H54 (cell line): ENCODE measurements at regions not wholly inside any gene's neighbourhood (a gene's known extent, or its start where the extent isn't known, plus 50 kb on each side); places are given as distances from the start of the nearest gene placed in this dataset.

Experiments
- DNase-seq: peaks from one replicate; pipeline ENCODE4 v3.0.0; 2011; ENCODE audit warnings: low spot score, mixed read lengths; ENCODE audit not compliant: insufficient read length
- FAIRE-seq: peaks from 3 replicates; lab custom pipeline; 2011; peaks lifted over from hg19 to GRCh38; lab: Jason Lieb, UNC
- POLR2A ChIP-seq: IDR thresholded peaks from 2 replicates; pipeline ENCODE4 v1.6.1; 2011; ENCODE audit warnings: low read depth, mild to moderate bottlenecking, low read length

DNA sequence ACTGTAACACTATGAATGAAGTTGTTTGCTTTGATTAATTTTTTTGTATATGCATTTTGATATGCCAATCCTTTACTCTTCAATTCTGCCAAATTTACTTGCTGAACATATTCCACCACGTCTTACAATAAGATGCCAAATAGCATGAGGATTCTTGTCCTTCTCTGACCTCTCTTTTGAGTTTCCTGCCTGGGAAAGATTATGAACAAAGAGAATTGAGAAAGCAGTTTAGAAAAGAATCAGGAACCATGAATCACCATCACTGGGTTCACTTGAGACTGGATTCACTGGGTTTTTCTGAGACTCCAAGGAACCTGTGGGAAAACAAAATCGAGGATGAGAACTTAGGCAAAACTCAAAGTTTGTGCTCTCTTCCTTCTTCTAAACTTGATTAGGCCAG lies 256.5 kb downstream of the CETN3 start:
- TF ChIP-seq POLR2A = no peak
- FAIRE-seq (no peak), DNase-seq (no peak)

- no peak for FAIRE-seq
- DNase-seq = no peak
- TF ChIP-seq POLR2A = no peak
Measured at GRCh38 chr5:90144625-90145327, 264.8 kb downstream of the CETN3 start.

- DNase-seq (no peak), FAIRE-seq (no peak)
- TF ChIP-seq POLR2A = no peak
Measured at GRCh38 chr5:90142541-90142940, 267.0 kb downstream of the CETN3 start.

- TF ChIP-seq POLR2A = no peak
- FAIRE-seq = no peak
Measured at GRCh38 chr5:90141984-90142383, 267.6 kb downstream of the CETN3 start.

GRCh38 chr5:90136952-90137528 lies 272.5 kb downstream of the CETN3 start:
- no peak for FAIRE-seq
- TF ChIP-seq POLR2A = no peak
- DNase-seq = no peak

More at GRCh38 chr5:90141984-90142383, 267.6 kb downstream of the CETN3 start:
- no peak for DNase-seq

DNA sequence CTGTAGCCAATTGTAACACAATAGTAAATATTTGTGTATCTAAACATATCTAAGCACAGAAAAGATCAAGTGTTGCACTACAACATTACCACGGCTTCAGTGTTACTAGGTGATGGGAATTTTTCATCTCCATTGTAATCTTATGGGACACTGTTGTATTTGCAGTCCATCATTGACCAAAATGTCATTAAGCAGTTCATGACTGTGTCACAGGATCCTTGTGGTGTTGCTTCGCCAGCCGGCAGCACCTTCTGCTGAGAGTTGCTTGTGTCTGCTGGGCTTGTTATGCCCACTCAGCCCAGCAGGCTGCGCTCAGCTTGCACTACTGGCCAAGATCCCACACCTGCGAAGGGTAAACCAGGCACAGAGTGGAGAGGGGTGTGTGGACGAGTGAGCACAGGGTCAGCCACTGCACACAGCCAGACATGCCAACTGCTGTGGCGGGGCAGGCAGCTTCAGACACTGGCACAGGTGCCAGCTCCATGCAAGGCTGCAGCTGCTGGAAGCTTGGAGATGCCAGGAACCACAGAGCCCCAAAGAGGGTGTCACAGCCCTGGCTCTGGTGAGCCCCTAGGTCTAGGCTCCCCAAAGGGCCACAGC lies 273.7 kb downstream of the CETN3 start:
- TF ChIP-seq POLR2A = no peak
- no peak for DNase-seq
- FAIRE-seq = no peak

GRCh38 chr5:90134892-90135291 lies 274.7 kb downstream of the CETN3 start:
- FAIRE-seq (peak; percentile 82), DNase-seq (no peak)
- no peak for TF ChIP-seq POLR2A

DNA sequence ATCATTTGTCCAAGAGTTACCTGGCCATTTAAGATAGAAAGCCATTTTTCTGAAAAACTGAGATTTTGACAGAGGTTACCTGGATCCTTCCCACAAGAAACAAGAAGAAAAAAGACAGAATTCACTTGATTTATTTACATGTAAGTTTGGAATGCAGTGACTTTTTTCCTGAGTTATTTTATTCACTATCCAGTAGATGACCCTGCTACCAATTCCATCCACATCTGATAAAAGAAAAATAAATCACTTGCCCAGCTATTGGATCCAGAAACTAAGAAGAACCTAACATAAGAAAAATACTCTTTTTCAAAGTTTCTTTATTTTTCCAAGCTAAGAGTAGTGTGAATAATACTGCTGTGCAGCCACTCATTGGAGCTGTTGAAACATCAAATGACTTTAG lies 275.2 kb downstream of the CETN3 start:
- no peak for TF ChIP-seq POLR2A
- no peak for DNase-seq
- no peak for FAIRE-seq

DNA sequence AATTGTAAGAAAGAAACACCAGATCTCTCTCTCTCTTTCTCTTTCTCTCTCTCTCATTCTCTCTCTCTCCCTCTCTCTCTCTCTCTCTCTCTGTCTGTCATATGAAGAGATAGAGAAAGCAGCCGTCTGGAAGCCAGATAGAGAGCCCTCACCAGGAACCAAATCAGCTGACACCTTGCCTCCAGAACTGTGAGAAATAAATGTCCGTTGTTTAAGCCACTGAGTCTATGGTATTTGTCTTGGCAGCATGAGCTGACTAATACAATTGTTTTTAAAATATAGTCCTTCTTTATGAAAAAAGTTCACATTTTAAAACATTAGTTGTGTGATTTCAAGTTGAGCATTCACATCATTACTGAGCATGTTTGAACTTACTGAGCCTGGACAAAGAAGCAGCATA lies 275.6 kb downstream of the CETN3 start:
- FAIRE-seq (no peak), DNase-seq (no peak)
- no peak for TF ChIP-seq POLR2A

GRCh38 chr5:90131383-90132133 lies 278.0 kb downstream of the CETN3 start:
- TF ChIP-seq POLR2A = no peak
- DNase-seq (no peak), FAIRE-seq (no peak)

DNA sequence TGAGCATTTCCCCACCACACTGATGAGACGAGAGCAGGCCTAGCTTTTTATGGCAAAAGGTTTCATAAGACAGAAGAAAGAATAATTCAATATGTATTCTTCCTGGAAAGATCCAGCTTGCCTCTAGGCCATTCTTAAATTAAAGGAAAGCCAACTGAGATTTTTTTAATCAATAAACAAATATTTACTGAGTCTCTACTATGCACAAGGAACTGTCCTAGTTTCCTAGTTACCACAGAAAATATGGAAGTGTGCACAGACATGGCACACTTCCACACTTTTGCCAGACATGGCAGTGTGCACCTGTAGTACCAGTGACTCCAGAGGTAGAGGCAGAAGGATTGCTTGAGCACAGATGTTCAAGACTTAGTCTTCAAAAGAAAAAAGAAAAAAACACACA lies 281.0 kb downstream of the CETN3 start:
- no peak for TF ChIP-seq POLR2A
- no peak for FAIRE-seq

GRCh38 chr5:90119531-90119971 lies 290.0 kb downstream of the CETN3 start:
- TF ChIP-seq POLR2A = no peak
- DNase-seq (no peak), FAIRE-seq (no peak)

More for the DNA sequence above, 281.0 kb downstream of the CETN3 start:
- DNase-seq = no peak

- DNase-seq (no peak), FAIRE-seq (no peak)
- TF ChIP-seq POLR2A = no peak
Measured at GRCh38 chr5:90117005-90117404, 292.6 kb downstream of the CETN3 start.

DNA sequence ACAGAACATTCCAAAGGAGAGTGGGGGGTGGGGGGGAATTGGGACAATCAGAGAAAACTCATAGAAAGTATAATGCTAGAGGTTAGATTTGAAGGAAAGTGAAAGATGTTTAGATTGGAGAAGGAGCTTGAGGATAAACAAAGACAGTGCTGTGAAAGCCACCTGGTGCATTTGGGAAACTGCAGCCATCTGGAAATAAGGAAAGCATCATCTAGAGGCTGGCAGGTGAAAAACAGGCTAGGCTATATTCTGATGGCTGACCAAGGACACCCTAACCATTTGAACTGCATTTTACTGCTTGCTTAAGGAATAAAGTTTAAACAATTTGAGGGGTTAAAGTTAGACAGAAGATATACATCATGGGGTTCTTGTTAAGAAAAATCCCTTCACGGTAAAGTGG lies 296.4 kb downstream of the CETN3 start:
- no peak for TF ChIP-seq POLR2A
- FAIRE-seq = no peak
- DNase-seq = no peak
